ENCODE measurements at regions not wholly inside any gene's neighbourhood (a gene's known extent, or its start where the extent isn't known, plus 50 kb on each side); places are given as distances from the start of the nearest gene placed in this dataset.
A peak's percentile ranks its signal among the peaks of the same experiment; 100 is the strongest.

- no peak for DNase-seq
- ATAC-seq: no peak
Observed at GRCh38 chr2:142254031-142254430, 123.2 kb upstream of the LRP1B start.

- DNase-seq (no peak), ATAC-seq (no peak)
Observed at GRCh38 chr2:142241016-142241415, 110.2 kb upstream of the LRP1B start.

- ATAC-seq (no peak), DNase-seq (no peak)
Observed at GRCh38 chr2:142236181-142236580, 105.4 kb upstream of the LRP1B start.

GRCh38 chr2:142234741-142235140, 103.9 kb upstream of the LRP1B start:
- DNase-seq (no peak), ATAC-seq (no peak)

- DNase-seq (no peak), ATAC-seq (no peak)
Observed at GRCh38 chr2:142223309-142223708, 92.5 kb upstream of the LRP1B start.

- no peak for ATAC-seq
Observed at GRCh38 chr2:142222715-142223114, 91.9 kb upstream of the LRP1B start.

GRCh38 chr2:142220901-142221300, 90.1 kb upstream of the LRP1B start:
- DNase-seq (no peak), ATAC-seq (no peak)

More at GRCh38 chr2:142222715-142223114, 91.9 kb upstream of the LRP1B start:
- no peak for DNase-seq

- ATAC-seq (no peak), DNase-seq (no peak)
Observed at GRCh38 chr2:142220239-142220638, 89.4 kb upstream of the LRP1B start.

GRCh38 chr2:142218471-142218870, 87.7 kb upstream of the LRP1B start:
- DNase-seq: no peak
- ATAC-seq: no peak

GRCh38 chr2:142217804-142218203, 87.0 kb upstream of the LRP1B start:
- ATAC-seq (no peak), DNase-seq (no peak)

- no peak for DNase-seq
- ATAC-seq: no peak
Observed at GRCh38 chr2:142200062-142200461, 69.2 kb upstream of the LRP1B start.

- DNase-seq (no peak), ATAC-seq (no peak)
Observed at GRCh38 chr2:142199073-142199472, 68.3 kb upstream of the LRP1B start.

- DNase-seq (no peak), ATAC-seq (no peak)
Observed at GRCh38 chr2:142190805-142191204, 60.0 kb upstream of the LRP1B start.

- DNase-seq (no peak), ATAC-seq (no peak)
Observed at GRCh38 chr2:142189501-142189900, 58.7 kb upstream of the LRP1B start.

GRCh38 chr2:142188562-142188961, 57.7 kb upstream of the LRP1B start:
- DNase-seq: no peak
- no peak for ATAC-seq

- no peak for ATAC-seq
- peak; percentile 4 for DNase-seq
Observed at GRCh38 chr2:142180820-142181533, 50.2 kb upstream of the LRP1B start.
